Mucosa of descending colon (tissue), 3 donors: ENCODE measurements at regions not wholly inside any gene's neighbourhood (a gene's known extent, or its start where the extent isn't known, plus 50 kb on each side); places are given as distances from the start of the nearest gene placed in this dataset.

Experiments
- ATAC-seq: fragments of 200-7000 bp; cut with Tn5 transposase; one replicate; pipeline ENCODE4 v1.9.1; 2020; ENCODE audit warnings: mild to moderate bottlenecking, moderate library complexity
- DNase-seq, 3 donors: peaks; one replicate each; pipeline ENCODE4 v3.0.0-alpha.2; 2020
- H3K36me3 ChIP-seq: fragments of 200-600 bp; one replicate; pipeline ENCODE4 v1.8.0; 2021; ENCODE audit warnings: low read depth, mild to moderate bottlenecking
- H3K4me1 ChIP-seq: fragments of 200-600 bp; one replicate; pipeline ENCODE4 v1.8.0; 2021; ENCODE audit warnings: low read depth, mild to moderate bottlenecking
- H3K4me3 ChIP-seq: fragments of 200-600 bp; one replicate; pipeline ENCODE4 v1.8.0; 2021; ENCODE audit warnings: mild to moderate bottlenecking
- H3K9me3 ChIP-seq: fragments of 200-600 bp; one replicate; pipeline ENCODE4 v1.8.0; 2021; ENCODE audit warnings: mild to moderate bottlenecking
- intact Hi-C, 2 donors: fragments of 100-400 bp; cut with DNase I in 1 of 2; cut with micrococcal nuclease in 1 of 2; formaldehyde crosslinking; loops; one replicate each; pipeline versions ENCODE4 v1.11.0 to v1.11.1; 2022; cut with DNase I, micrococcal nuclease
- TF ChIP-seq, protein P1 (sequence below): fragments of 200-600 bp; IDR thresholded peaks from one replicate; pipeline ENCODE4 v1.8.0; 2022; ENCODE audit warnings: antibody characterized with exemption, mild to moderate bottlenecking
- donor health status: DM: no; HTN: no; CAD: no; lungs with moderate emphysema.
- donor health status: DM: no; HTN: no; CAD: no.
- donor health status: DM: no; HTN: yes; CAD: no.

DNA sequence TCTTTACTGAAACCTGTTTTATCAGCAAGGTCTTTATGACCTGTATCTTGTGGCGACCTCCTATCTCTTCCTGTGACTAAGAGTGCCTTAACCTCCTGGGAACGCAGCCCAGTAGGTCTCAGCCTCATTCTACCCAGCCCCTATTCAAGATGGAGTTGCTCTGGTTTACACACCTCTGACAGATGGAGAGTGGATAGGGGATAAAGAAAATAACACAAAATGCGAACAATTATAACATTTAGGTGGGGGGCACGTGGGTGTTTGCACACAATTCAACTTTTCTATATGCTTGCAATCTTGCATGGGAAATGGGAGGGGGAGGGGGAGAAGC lies 83.3 kb downstream of the RMI2 start:
- intact Hi-C loops = no loop called here
- Histone ChIP-seq H3K4me1 (no peaks in the 10 kb centered on the region), H3K4me3 (no peak overlapping the region), H3K9me3 (no peaks in the 10 kb centered on the region), H3K36me3 (no peaks in the 10 kb centered on the region)
- TF ChIP-seq, protein P1, sequence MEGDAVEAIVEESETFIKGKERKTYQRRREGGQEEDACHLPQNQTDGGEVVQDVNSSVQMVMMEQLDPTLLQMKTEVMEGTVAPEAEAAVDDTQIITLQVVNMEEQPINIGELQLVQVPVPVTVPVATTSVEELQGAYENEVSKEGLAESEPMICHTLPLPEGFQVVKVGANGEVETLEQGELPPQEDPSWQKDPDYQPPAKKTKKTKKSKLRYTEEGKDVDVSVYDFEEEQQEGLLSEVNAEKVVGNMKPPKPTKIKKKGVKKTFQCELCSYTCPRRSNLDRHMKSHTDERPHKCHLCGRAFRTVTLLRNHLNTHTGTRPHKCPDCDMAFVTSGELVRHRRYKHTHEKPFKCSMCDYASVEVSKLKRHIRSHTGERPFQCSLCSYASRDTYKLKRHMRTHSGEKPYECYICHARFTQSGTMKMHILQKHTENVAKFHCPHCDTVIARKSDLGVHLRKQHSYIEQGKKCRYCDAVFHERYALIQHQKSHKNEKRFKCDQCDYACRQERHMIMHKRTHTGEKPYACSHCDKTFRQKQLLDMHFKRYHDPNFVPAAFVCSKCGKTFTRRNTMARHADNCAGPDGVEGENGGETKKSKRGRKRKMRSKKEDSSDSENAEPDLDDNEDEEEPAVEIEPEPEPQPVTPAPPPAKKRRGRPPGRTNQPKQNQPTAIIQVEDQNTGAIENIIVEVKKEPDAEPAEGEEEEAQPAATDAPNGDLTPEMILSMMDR = no peak
- DNase-seq (no peak), ATAC-seq (no peak)

DNA sequence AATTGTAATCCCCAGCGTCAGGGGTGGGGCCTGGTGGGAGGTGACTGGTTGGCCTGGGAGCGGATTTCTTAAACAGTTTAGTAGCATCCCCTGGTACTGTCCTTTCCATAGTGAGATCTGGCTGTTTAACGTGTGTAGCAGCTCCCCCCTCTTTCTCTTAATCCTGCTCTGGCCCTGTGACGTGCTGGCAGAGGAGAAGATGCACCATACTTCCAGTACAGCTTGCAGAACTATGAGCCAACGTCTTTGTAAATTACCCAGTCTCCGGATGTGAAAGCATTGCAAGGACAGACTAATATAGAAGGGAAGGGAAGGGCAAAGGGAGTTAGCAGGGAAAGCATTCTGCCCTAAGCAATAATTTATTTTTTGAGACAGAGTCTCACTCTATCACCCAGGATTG lies 83.9 kb downstream of the RMI2 start:
- H3K36me3 ChIP-seq = no peaks in the 10 kb centered on the region
- no peak overlapping the region for H3K4me3 ChIP-seq
- TF ChIP-seq, protein P1 = no peak
- H3K9me3 ChIP-seq = no peaks in the 10 kb centered on the region
- intact Hi-C loops = no loop called here
- DNase-seq (no peak), ATAC-seq (no peak)
- H3K4me1 ChIP-seq = no peaks in the 10 kb centered on the region

DNA sequence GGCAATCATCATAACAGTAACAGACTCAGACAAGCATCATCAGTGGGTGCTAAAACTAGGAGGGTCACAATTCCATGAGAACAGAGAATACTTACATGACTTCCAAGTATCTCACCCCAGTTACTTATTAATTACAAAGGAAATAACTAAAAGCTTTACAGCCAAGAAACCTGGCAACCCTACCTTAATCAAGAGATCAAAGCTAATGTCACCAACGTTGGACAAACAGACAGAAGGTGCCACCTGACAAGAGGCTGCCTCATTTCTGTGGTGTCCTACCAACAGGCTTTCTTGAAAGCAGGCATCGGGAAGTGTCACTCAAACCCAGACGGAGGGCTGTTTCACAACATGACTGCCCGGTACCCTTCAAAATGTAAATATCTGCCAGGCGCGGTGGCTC lies 84.6 kb downstream of the RMI2 start:
- ATAC-seq = peak; percentile 77
- Histone ChIP-seq H3K9me3 (no peaks in the 10 kb centered on the region), H3K36me3 (no peaks in the 10 kb centered on the region), H3K4me3 (no peak overlapping the region), H3K4me1 (no peaks in the 10 kb centered on the region)
- intact Hi-C loops = no loop called here
- TF ChIP-seq, protein P1 = no peak
- no peak for DNase-seq

DNA sequence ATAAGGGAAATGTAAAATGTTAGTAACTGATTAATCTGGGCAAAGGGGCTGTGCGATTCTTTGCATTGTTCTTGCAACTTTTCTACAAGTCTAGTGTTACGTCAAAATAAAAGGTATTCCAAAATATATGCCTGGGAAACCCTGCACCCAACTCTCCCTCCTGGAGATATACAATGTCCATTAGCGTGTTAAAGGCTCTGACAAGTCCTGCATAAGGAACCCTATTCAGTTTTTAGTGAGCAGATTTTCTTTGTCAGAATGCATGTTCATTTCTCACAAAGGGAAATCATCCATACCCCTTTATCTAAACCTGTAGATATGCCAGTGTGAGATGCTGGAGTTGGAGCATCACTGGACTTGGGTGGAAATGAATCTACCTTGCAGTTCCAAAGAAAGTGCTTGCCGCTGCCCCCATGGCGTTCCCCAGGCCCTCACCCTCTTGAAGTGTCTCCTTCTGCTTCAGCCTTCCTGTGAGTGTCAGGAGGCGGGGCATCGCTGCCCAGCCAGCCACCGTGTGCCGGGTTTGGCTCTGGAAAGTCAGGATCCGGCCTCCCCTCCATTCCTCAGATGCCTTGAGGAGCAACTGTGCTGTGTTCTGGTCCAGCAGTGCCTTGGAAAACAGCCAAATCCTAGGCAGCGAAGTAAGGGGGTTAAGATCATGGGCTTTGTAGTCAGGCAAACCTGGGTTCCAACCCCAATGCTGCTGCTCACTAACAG lies 85.5 kb downstream of the RMI2 start:
- intact Hi-C loops = no loop called here
- DNase-seq = no peak
- Histone ChIP-seq H3K4me3 (no peak overlapping the region), H3K36me3 (no peaks in the 10 kb centered on the region), H3K4me1 (no peaks in the 10 kb centered on the region), H3K9me3 (no peaks in the 10 kb centered on the region)
- TF ChIP-seq, protein P1 = no peak
- no peak for ATAC-seq

DNA sequence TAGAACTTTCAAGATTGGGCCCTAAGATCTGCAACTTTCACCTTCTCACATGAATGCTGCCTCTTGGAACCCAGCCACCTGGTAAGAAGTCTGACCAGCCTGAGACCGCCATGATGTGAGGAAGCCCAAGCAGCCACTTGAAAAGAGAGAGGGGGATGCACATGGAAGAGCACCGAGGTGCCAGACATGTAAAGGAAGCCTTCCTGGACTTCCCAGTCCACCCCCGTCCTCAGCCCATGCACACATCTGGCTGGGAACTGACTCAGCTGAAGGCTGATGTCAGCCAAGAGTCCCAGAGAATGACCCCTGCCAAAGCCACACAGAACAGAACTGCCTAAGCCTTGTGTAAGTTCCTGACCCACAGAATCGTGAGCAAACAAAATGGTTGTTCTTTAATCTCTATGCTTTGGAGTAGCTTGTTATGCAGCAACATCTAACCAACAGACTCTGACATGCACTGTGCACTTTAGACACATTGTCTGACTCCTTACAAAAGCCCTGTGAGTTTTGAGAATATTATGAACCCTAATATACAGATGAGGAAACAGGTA lies 86.7 kb downstream of the RMI2 start:
- Histone ChIP-seq H3K36me3 (no peaks in the 10 kb centered on the region), H3K4me3 (no peak overlapping the region), H3K4me1 (no peaks in the 10 kb centered on the region), H3K9me3 (no peaks in the 10 kb centered on the region)
- ATAC-seq (no peak), DNase-seq (no peak)
- TF ChIP-seq, protein P1 = no peak
- intact Hi-C loops = no loop called here
